ENCODE measurements at regions not wholly inside any gene's neighbourhood (a gene's known extent, or its start where the extent isn't known, plus 50 kb on each side); places are given as distances from the start of the nearest gene placed in this dataset.

DNA sequence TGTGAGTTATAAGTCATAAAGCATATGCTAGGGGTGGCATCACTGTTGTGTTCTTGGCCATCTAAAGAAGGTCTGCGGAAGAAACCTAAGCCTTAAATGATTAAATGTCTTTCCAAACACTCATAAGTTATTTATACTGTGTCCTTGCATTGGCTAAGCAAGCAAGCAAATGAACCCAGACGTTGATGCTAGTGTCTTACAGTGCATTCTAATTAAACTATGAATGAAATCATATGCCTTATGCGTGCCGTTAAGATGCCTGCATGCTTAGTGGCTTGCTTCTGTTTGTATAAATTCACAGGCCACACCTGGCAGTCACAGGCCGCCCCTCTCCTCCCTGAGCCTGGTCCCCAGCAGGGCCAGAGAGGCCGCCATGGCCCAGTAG, 49.9 kb downstream of the RIN2 start:
- H3K36me3 ChIP-seq (replicated peaks), result no peaks in the 10 kb centered on the region
- no peak overlapping the region for H3K4me3 ChIP-seq
- H3K9me3 ChIP-seq, result no peaks in the 10 kb centered on the region
- no peak for DNase-seq (ENCODE audit: low spot score in 2 of 2)
- H3K27me3 ChIP-seq (ENCODE audit: low read depth), result no peaks in the 10 kb centered on the region
- no peaks in the 10 kb centered on the region for H3K4me1 ChIP-seq
- in situ Hi-C loops (cut with MboI; ENCODE audit: low sequenced_read_pairs), result no loop called here

DNA sequence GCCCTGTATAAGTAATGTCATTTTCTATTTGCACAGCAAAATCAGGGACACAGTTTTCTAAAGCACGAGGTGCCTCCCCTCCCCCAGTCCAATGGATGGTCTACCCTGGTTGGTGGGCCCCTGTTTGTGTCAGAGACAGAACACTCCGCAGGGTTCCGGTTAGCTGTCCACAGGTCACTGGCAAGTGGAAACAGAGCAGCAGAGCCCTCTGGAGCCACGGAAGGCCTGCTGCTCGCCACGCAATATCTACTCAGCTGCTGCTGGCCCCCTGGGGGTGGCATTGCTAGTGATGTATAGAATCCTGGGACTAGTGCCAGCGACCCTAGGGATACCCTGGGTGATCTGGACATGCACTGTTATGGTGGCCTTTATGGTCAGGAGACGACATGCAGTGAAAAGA, 50.4 kb downstream of the RIN2 start:
- H3K27me3 ChIP-seq (ENCODE audit: low read depth), result no peaks in the 10 kb centered on the region
- H3K4me3 ChIP-seq, result no peak overlapping the region
- no peak for DNase-seq (ENCODE audit: low spot score in 2 of 2)
- in situ Hi-C loops (cut with MboI; ENCODE audit: low sequenced_read_pairs), result no loop called here
- H3K9me3 ChIP-seq, result no peaks in the 10 kb centered on the region
- no peaks in the 10 kb centered on the region for H3K36me3 ChIP-seq (replicated peaks)
- no peaks in the 10 kb centered on the region for H3K4me1 ChIP-seq

DNA sequence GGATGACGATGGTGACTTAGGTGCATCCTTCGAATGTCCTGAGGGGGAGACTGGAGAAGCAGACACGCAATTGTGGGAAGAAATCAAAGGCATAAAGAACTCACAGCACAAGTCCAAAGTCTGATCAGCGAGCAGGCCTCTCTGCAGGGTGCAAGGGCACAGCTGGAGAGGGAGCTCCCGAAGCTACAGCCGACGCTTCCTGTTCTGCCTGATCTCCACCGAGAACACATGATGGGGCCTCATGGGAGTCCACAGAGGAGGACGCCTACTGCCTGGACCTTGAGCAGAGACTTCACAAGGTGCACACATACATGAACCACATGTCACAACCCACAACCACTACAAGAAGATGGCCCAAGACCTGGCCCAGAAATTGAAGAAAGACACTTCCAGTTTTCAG, 51.4 kb downstream of the RIN2 start:
- H3K4me1 ChIP-seq, result no peaks in the 10 kb centered on the region
- no peaks in the 10 kb centered on the region for H3K36me3 ChIP-seq (replicated peaks)
- DNase-seq (ENCODE audit: low spot score in 2 of 2), result no peak
- in situ Hi-C loops (cut with MboI; ENCODE audit: low sequenced_read_pairs), result no loop called here
- H3K4me3 ChIP-seq, result no peak overlapping the region
- H3K27me3 ChIP-seq (ENCODE audit: low read depth), result no peaks in the 10 kb centered on the region
- H3K9me3 ChIP-seq, result no peaks in the 10 kb centered on the region

DNA sequence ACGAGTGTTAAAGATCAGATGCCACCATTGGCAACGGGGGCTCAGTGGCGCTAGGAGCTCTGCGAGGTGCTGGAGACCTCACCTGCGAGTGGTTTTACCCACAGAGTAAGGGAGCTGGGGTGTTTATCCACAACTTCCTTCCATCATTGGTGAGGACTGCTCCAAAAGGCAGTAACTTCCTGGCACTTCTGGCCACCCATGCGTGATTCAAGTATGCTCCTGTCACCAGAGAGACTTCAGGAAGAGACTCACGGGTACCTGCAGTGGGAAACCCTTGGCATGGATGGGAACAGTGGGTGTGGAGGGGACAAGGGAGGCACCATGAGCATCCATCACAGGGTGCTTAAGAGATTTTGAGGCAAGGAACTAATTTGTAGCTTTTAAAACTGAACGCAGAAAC, 53.2 kb downstream of the RIN2 start:
- Histone ChIP-seq H3K4me3 (no peak overlapping the region), H3K9me3 (no peaks in the 10 kb centered on the region), H3K36me3 (replicated peaks) (no peaks in the 10 kb centered on the region), H3K27me3 (ENCODE audit: low read depth) (no peaks in the 10 kb centered on the region), H3K4me1 (no peaks in the 10 kb centered on the region)
- DNase-seq (ENCODE audit: low spot score in 2 of 2), result no peak
- in situ Hi-C loops (cut with MboI; ENCODE audit: low sequenced_read_pairs), result no loop called here

DNA sequence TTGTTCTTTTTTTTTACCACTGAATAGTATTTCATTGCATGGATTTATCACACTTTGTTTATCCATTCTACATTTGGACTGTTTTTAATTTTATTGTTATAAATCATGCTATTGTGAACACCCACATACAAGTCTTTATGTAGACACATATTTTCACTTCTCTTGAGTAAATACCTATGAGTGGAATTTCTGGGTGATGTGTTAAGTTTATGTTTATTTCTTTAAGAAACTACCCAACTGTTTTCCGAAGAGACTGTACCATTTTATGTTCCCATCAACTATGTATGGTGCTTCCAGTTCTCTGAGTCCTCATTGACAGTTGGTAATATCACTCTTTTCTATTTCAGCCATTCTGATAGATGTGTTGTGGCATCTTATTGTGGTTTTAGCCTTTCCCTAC, 54.0 kb downstream of the RIN2 start:
- no peak for DNase-seq (ENCODE audit: low spot score in 2 of 2)
- Histone ChIP-seq H3K36me3 (replicated peaks) (no peaks in the 10 kb centered on the region), H3K27me3 (ENCODE audit: low read depth) (no peaks in the 10 kb centered on the region), H3K4me3 (no peak overlapping the region), H3K4me1 (no peaks in the 10 kb centered on the region), H3K9me3 (no peaks in the 10 kb centered on the region)
- in situ Hi-C loops (cut with MboI; ENCODE audit: low sequenced_read_pairs), result no loop called here

DNA sequence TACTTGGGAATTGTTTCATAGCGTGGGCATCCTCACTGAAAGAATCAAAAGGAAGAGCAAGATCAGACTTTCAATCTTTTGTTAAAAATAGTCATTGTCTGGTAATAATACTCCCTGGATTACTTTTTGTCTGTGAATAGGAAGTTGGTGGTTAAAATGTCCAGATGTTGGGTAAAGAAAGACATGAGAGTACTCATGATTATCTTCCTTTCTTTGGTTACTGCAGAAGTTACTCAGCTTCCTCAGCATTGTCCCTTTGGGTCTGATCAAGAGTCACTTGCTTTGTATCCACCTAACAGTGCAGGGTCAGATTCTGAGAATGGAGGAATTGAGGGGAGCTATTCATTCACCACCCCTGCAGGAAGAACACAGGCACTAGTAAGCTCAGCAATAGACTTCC, 54.6 kb downstream of the RIN2 start:
- in situ Hi-C loops (cut with MboI; ENCODE audit: low sequenced_read_pairs), result no loop called here
- Histone ChIP-seq H3K36me3 (replicated peaks) (no peaks in the 10 kb centered on the region), H3K4me1 (no peaks in the 10 kb centered on the region), H3K4me3 (no peak overlapping the region), H3K9me3 (no peaks in the 10 kb centered on the region), H3K27me3 (ENCODE audit: low read depth) (no peaks in the 10 kb centered on the region)
- DNase-seq (ENCODE audit: low spot score in 2 of 2), result no peak

DNA sequence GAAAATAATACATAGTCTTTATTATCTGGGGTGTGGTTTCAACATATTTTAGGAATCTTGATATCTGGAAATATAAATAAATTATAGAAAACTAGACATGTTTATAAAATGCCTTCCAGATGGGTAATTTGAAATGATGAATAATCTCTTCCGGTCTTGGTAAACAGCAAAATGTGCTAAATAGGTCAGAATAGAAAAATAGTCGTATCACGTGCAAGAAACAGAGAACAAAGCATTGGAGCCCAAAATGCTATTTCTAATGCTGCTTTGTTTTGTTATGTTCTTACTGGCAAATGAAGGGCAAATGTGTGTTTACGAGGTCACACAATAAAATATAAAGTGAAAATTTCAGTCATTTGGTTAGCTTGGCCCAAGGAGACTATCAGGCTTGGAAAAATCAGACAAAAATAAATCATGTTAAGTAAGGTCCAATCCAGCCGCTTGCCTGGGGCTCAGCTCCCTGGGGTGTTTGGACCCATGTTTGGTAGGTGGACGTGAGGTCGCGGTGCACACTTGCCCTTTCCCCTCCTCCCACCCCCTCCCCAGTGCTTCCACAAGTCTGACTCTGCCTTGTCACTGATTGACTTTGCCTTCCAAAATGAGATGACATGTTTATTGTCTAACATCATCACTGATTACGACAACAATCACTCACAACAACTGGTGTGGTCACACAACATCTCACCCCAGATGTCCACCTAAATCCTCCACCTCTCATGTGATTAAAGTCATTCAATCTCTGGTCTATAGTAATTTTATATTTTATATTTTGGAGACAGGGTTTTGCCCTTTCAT, 56.0 kb downstream of the RIN2 start:
- DNase-seq (ENCODE audit: low spot score in 2 of 2), result no peak
- in situ Hi-C loops (cut with MboI; ENCODE audit: low sequenced_read_pairs), result no loop called here
- Histone ChIP-seq H3K4me3 (no peak overlapping the region), H3K36me3 (replicated peaks) (no peaks in the 10 kb centered on the region), H3K9me3 (no peaks in the 10 kb centered on the region), H3K4me1 (no peaks in the 10 kb centered on the region), H3K27me3 (ENCODE audit: low read depth) (no peaks in the 10 kb centered on the region)

DNA sequence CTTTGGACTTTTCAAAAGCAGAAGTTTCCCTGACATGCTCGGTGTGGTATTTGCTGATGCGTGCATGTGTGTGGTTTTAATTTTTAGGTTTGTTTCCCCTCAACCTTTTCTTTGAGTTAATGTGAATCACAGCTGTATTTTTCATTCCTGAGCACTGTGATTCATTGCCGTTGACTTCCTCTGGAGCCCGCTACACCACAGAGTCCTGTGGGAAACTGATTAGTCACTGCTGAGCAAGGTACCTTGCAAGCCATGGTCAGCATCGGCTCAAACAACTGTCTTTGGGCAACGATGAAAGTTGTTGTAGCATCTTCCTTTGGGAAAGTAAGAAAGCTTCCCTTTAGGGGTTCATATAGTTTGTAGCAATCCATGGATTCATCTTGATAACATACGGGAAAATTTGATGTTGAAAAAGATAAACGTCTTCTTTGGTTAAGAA, 57.5 kb downstream of the RIN2 start:
- in situ Hi-C loops (cut with MboI; ENCODE audit: low sequenced_read_pairs), result no loop called here
- no peak for DNase-seq (ENCODE audit: low spot score in 2 of 2)
- Histone ChIP-seq H3K4me1 (no peaks in the 10 kb centered on the region), H3K27me3 (ENCODE audit: low read depth) (no peaks in the 10 kb centered on the region), H3K36me3 (replicated peaks) (no peaks in the 10 kb centered on the region), H3K4me3 (no peak overlapping the region), H3K9me3 (no peaks in the 10 kb centered on the region)

DNA sequence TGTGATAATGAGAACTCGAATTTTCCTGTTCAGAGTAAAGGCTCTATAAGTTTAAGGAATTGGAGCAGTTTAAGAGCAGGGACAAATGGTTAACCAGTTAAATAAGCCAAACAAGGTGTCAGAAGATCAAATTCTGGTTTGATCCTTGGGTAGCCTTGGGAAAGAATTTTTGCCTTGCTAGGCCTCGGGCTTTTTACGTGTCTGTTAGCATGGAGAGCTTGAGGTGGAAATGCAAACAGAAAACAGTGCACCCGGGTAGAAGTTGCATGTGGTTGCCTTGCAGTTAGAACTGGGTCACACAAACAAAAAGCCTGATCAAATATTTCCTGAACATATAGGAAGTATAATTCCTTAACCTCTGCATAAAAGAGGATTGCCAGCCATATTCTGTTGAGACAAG, 58.3 kb downstream of the RIN2 start:
- no peak overlapping the region for H3K4me3 ChIP-seq
- no peak for DNase-seq (ENCODE audit: low spot score in 2 of 2)
- no peaks in the 10 kb centered on the region for H3K36me3 ChIP-seq (replicated peaks)
- H3K9me3 ChIP-seq, result no peaks in the 10 kb centered on the region
- no peaks in the 10 kb centered on the region for H3K27me3 ChIP-seq (ENCODE audit: low read depth)
- H3K4me1 ChIP-seq, result no peaks in the 10 kb centered on the region
- in situ Hi-C loops (cut with MboI; ENCODE audit: low sequenced_read_pairs), result no loop called here

DNA sequence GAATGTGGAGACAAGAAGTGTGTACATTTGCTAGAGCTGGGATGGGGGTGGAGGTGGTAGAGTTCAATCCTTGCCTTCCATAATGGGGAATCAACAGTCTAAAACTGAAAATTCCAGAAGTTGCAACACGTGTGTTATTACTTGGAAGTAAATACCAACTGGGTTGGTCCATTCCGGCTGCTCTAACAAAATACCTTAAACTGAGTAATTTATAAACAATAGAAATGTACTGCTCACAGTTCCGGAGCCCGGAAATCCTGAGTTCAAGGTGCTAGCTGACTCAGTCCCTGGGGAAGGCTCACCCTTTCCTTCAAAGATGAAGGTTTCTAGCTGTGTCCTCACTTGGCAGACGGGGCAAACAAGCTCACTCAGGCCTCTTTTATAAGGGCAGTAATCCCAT, 59.0 kb downstream of the RIN2 start:
- Histone ChIP-seq H3K4me1 (no peaks in the 10 kb centered on the region), H3K4me3 (no peak overlapping the region), H3K36me3 (replicated peaks) (no peaks in the 10 kb centered on the region), H3K9me3 (no peaks in the 10 kb centered on the region), H3K27me3 (ENCODE audit: low read depth) (no peaks in the 10 kb centered on the region)
- DNase-seq (ENCODE audit: low spot score in 2 of 2), result no peak
- in situ Hi-C loops (cut with MboI; ENCODE audit: low sequenced_read_pairs), result no loop called here

DNA sequence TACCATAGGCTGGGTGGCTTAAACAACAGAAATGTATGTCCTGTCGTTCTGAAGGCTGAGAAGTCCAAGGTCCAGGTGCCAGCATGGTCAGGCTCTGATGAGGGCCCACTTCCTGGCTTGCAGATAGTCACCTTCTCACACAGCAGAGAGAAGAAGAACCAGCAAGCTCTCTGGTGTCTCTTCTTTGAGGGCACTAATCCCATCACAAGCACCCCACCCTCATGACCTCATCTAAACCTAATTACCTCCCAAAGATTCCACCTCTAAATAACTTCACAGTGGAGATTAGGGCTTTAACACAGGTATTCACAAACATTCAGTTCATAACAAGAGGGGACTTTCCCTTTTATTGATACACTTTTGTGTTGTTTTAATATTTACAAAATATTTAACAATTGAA, 61.1 kb downstream of the RIN2 start:
- no peak for DNase-seq (ENCODE audit: low spot score in 2 of 2)
- Histone ChIP-seq H3K4me3 (no peak overlapping the region), H3K4me1 (no peaks in the 10 kb centered on the region), H3K27me3 (ENCODE audit: low read depth) (no peaks in the 10 kb centered on the region), H3K36me3 (replicated peaks) (no peaks in the 10 kb centered on the region), H3K9me3 (no peaks in the 10 kb centered on the region)
- in situ Hi-C loops (cut with MboI; ENCODE audit: low sequenced_read_pairs), result no loop called here

DNA sequence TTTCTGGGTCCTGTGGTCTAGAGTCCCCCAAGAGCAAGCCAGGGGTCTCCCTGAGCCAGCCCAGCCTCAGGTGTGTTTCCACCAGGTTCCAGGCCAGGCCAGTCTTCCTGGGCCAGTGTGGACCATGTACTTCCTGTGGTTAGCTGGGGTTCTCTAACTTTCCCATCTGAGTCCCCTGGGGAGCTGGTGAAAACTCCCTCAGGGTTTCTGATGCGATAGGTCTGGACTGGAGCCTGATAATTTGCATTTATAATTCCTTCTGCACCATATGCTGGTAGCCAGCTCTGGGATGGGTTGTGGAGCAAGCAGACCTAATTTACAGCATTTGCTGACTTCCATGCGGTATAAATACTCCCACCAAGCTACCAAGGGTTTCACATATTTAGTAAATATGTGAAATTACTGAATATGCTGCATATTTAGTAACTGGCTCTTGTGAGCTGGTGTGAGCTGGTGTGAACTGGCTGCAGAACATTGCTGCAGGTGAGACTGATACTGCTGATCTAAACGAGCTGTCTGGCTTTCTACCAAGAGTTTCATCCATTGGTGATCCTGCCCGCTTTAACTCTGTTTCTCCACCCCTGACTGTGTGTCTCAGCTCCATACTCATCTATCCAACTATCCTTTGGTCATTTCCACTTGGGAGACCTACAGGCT, 62.6 kb downstream of the RIN2 start:
- DNase-seq (ENCODE audit: low spot score in 2 of 2), result no peak
- Histone ChIP-seq H3K36me3 (replicated peaks) (no peaks in the 10 kb centered on the region), H3K9me3 (no peaks in the 10 kb centered on the region), H3K27me3 (ENCODE audit: low read depth) (no peaks in the 10 kb centered on the region), H3K4me1 (no peaks in the 10 kb centered on the region), H3K4me3 (no peak overlapping the region)
- in situ Hi-C loops (cut with MboI; ENCODE audit: low sequenced_read_pairs), result loop anchor here (10.0 kb wide), 1 partner anchor 64 kb away; no protein-coding TSS in a partner anchor

DNA sequence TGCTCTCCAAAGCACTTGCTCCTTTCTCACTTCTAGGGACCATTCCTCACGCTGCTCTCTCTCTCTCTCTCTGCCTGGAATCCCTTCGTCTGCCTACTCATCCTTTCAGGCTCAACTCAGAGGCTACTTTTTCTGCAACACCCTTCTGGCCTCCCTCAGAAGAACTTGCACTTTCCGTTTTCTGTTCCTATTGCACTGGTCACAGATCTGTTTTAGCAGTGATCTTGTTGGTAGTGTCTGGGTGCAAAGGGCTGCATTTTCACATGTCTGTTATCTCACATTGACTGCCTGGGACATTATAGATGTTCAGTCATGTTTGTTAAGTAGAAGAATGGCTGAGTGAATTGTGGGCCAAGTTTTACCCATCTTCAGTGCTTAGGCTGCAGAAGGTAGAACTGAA, 63.5 kb downstream of the RIN2 start:
- DNase-seq (ENCODE audit: low spot score in 2 of 2), result no peak
- H3K4me3 ChIP-seq, result no peak overlapping the region
- no peaks in the 10 kb centered on the region for H3K9me3 ChIP-seq
- no peaks in the 10 kb centered on the region for H3K27me3 ChIP-seq (ENCODE audit: low read depth)
- in situ Hi-C loops (cut with MboI; ENCODE audit: low sequenced_read_pairs), result loop anchor here (10.0 kb wide), 1 partner anchor 63 kb away; no protein-coding TSS in a partner anchor
- no peaks in the 10 kb centered on the region for H3K36me3 ChIP-seq (replicated peaks)
- H3K4me1 ChIP-seq, result no peaks in the 10 kb centered on the region

DNA sequence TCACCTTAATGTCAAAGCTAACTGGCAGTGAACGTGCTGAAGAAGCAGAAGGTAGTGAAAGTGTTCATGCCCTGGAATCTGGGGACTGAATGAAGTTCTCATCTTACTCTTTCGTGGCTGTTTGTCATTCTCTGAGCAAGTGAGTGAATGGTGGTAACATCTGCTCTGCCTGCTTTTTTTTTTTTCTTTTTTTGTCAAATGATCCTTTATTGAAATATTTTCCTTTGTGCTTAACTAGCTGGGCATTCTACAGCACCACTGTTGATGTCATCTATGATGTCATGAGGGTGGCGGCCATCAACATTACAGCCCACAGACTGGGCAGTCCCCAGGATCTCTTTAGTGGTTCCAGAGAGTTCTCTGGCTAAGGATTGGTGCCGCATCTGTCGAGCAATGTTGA, 65.2 kb downstream of the RIN2 start:
- no peaks in the 10 kb centered on the region for H3K36me3 ChIP-seq (replicated peaks)
- H3K27me3 ChIP-seq (ENCODE audit: low read depth), result no peaks in the 10 kb centered on the region
- H3K4me1 ChIP-seq, result no peaks in the 10 kb centered on the region
- no peak for DNase-seq (ENCODE audit: low spot score in 2 of 2)
- no peak overlapping the region for H3K4me3 ChIP-seq
- in situ Hi-C loops (cut with MboI; ENCODE audit: low sequenced_read_pairs), result loop anchor here (10.0 kb wide), 1 partner anchor 62 kb away; no protein-coding TSS in a partner anchor
- no peaks in the 10 kb centered on the region for H3K9me3 ChIP-seq

All from HAP-1 (cell line).